H1 (cell line): ENCODE measurements at regions not wholly inside any gene's neighbourhood (a gene's known extent, or its start where the extent isn't known, plus 50 kb on each side); places are given as distances from the start of the nearest gene placed in this dataset.

Experiments used
- RXRA ChIP-seq: IDR thresholded peaks from 2 replicates; pipeline ENCODE4 v1.6.1; 2011; ENCODE audit warnings: low read depth, mild to moderate bottlenecking, low read length, moderate library complexity; ENCODE audit not compliant: insufficient read depth
- TBP ChIP-seq: IDR thresholded peaks from 2 replicates; pipeline ENCODE4 v1.6.1; 2011; ENCODE audit warnings: low read depth, low read length, improper control_type of control experiment
- TF ChIP-seq, protein P1 (sequence below): fragments of 300-600 bp; sonication (generic); IDR thresholded peaks from 2 replicates; pipeline ENCODE4 v1.7.1; 2012; ENCODE audit warnings: low read length, moderate library complexity, mild to moderate bottlenecking, inconsistent platforms; ENCODE audit not compliant: insufficient replicate concordance
- TF ChIP-seq, protein P2 (sequence below): IDR thresholded peaks from 2 replicates; pipeline ENCODE4 v1.6.1; 2012; ENCODE audit warnings: low read length, inconsistent platforms

DNA sequence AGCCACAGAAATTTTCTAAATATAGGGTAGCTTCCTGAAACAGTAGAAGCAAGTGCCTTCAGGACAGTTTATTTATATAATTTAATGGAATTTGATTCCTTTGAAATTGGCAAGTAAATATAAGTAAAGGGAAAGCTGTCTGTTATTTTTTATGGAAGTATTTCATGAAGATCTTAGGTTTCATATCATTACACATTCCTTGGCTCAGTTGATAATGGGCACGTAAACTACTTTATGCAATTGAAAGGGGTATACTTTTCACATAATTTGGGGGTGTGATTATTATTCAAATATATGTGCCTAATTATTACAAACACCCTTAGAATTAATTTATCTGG, 71.1 kb upstream of the RAP1B start (continued):
- TF ChIP-seq RXRA (no peak), TBP (no peak)
- TF ChIP-seq, protein P1, sequence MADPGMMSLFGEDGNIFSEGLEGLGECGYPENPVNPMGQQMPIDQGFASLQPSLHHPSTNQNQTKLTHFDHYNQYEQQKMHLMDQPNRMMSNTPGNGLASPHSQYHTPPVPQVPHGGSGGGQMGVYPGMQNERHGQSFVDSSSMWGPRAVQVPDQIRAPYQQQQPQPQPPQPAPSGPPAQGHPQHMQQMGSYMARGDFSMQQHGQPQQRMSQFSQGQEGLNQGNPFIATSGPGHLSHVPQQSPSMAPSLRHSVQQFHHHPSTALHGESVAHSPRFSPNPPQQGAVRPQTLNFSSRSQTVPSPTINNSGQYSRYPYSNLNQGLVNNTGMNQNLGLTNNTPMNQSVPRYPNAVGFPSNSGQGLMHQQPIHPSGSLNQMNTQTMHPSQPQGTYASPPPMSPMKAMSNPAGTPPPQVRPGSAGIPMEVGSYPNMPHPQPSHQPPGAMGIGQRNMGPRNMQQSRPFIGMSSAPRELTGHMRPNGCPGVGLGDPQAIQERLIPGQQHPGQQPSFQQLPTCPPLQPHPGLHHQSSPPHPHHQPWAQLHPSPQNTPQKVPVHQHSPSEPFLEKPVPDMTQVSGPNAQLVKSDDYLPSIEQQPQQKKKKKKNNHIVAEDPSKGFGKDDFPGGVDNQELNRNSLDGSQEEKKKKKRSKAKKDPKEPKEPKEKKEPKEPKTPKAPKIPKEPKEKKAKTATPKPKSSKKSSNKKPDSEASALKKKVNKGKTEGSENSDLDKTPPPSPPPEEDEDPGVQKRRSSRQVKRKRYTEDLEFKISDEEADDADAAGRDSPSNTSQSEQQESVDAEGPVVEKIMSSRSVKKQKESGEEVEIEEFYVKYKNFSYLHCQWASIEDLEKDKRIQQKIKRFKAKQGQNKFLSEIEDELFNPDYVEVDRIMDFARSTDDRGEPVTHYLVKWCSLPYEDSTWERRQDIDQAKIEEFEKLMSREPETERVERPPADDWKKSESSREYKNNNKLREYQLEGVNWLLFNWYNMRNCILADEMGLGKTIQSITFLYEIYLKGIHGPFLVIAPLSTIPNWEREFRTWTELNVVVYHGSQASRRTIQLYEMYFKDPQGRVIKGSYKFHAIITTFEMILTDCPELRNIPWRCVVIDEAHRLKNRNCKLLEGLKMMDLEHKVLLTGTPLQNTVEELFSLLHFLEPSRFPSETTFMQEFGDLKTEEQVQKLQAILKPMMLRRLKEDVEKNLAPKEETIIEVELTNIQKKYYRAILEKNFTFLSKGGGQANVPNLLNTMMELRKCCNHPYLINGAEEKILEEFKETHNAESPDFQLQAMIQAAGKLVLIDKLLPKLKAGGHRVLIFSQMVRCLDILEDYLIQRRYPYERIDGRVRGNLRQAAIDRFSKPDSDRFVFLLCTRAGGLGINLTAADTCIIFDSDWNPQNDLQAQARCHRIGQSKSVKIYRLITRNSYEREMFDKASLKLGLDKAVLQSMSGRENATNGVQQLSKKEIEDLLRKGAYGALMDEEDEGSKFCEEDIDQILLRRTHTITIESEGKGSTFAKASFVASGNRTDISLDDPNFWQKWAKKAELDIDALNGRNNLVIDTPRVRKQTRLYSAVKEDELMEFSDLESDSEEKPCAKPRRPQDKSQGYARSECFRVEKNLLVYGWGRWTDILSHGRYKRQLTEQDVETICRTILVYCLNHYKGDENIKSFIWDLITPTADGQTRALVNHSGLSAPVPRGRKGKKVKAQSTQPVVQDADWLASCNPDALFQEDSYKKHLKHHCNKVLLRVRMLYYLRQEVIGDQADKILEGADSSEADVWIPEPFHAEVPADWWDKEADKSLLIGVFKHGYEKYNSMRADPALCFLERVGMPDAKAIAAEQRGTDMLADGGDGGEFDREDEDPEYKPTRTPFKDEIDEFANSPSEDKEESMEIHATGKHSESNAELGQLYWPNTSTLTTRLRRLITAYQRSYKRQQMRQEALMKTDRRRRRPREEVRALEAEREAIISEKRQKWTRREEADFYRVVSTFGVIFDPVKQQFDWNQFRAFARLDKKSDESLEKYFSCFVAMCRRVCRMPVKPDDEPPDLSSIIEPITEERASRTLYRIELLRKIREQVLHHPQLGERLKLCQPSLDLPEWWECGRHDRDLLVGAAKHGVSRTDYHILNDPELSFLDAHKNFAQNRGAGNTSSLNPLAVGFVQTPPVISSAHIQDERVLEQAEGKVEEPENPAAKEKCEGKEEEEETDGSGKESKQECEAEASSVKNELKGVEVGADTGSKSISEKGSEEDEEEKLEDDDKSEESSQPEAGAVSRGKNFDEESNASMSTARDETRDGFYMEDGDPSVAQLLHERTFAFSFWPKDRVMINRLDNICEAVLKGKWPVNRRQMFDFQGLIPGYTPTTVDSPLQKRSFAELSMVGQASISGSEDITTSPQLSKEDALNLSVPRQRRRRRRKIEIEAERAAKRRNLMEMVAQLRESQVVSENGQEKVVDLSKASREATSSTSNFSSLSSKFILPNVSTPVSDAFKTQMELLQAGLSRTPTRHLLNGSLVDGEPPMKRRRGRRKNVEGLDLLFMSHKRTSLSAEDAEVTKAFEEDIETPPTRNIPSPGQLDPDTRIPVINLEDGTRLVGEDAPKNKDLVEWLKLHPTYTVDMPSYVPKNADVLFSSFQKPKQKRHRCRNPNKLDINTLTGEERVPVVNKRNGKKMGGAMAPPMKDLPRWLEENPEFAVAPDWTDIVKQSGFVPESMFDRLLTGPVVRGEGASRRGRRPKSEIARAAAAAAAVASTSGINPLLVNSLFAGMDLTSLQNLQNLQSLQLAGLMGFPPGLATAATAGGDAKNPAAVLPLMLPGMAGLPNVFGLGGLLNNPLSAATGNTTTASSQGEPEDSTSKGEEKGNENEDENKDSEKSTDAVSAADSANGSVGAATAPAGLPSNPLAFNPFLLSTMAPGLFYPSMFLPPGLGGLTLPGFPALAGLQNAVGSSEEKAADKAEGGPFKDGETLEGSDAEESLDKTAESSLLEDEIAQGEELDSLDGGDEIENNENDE = no peak
- TF ChIP-seq, protein P2, sequence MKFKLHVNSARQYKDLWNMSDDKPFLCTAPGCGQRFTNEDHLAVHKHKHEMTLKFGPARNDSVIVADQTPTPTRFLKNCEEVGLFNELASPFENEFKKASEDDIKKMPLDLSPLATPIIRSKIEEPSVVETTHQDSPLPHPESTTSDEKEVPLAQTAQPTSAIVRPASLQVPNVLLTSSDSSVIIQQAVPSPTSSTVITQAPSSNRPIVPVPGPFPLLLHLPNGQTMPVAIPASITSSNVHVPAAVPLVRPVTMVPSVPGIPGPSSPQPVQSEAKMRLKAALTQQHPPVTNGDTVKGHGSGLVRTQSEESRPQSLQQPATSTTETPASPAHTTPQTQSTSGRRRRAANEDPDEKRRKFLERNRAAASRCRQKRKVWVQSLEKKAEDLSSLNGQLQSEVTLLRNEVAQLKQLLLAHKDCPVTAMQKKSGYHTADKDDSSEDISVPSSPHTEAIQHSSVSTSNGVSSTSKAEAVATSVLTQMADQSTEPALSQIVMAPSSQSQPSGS = no peak
- TF ChIP-seq, all 59 proteins: peak for 0
